Panc1 (cell line): ENCODE measurements at regions not wholly inside any gene's neighbourhood (a gene's known extent, or its start where the extent isn't known, plus 50 kb on each side); places are given as distances from the start of the nearest gene placed in this dataset.

Experiments
- POLR2AphosphoS5 ChIP-seq: IDR thresholded peaks from 2 replicates; pipeline ENCODE4 v1.6.1; 2012; ENCODE audit warnings: mild to moderate bottlenecking, low read depth, low read length, moderate library complexity
- SIN3A ChIP-seq: IDR thresholded peaks from 2 replicates; pipeline ENCODE4 v1.6.1; 2012; ENCODE audit warnings: low read depth, mild to moderate bottlenecking, low read length, moderate library complexity, borderline replicate concordance; ENCODE audit not compliant: insufficient read depth
- TCF7L2 ChIP-seq: IDR thresholded peaks from 2 replicates; pipeline ENCODE4 v1.6.1; 2011; ENCODE audit warnings: mild to moderate bottlenecking, low read depth, low read length, inconsistent platforms
- TF ChIP-seq, protein P1 (sequence below): fragments of 450-650 bp; IDR thresholded peaks from 2 replicates; pipeline ENCODE4 v1.5.1; 2017; ENCODE audit warnings: mild to moderate bottlenecking

- TF ChIP-seq POLR2AphosphoS5, result no peak
- TF ChIP-seq, protein P1, sequence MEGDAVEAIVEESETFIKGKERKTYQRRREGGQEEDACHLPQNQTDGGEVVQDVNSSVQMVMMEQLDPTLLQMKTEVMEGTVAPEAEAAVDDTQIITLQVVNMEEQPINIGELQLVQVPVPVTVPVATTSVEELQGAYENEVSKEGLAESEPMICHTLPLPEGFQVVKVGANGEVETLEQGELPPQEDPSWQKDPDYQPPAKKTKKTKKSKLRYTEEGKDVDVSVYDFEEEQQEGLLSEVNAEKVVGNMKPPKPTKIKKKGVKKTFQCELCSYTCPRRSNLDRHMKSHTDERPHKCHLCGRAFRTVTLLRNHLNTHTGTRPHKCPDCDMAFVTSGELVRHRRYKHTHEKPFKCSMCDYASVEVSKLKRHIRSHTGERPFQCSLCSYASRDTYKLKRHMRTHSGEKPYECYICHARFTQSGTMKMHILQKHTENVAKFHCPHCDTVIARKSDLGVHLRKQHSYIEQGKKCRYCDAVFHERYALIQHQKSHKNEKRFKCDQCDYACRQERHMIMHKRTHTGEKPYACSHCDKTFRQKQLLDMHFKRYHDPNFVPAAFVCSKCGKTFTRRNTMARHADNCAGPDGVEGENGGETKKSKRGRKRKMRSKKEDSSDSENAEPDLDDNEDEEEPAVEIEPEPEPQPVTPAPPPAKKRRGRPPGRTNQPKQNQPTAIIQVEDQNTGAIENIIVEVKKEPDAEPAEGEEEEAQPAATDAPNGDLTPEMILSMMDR, result no peak
- no peak for TF ChIP-seq SIN3A
- TF ChIP-seq TCF7L2, result no peak
Observed at GRCh38 chr4:127012549-127012948, 620.2 kb upstream of the INTU start.
